ENCODE measurements at regions not wholly inside any gene's neighbourhood (a gene's known extent, or its start where the extent isn't known, plus 50 kb on each side); places are given as distances from the start of the nearest gene placed in this dataset.
A peak's percentile ranks its signal among the peaks of the same experiment; 100 is the strongest.
"Not testable (repeated sequence)": the region's sequence is repeated elsewhere in the genome, so short reads cannot be mapped to it uniquely, and the experiment has no call there.

DNA sequence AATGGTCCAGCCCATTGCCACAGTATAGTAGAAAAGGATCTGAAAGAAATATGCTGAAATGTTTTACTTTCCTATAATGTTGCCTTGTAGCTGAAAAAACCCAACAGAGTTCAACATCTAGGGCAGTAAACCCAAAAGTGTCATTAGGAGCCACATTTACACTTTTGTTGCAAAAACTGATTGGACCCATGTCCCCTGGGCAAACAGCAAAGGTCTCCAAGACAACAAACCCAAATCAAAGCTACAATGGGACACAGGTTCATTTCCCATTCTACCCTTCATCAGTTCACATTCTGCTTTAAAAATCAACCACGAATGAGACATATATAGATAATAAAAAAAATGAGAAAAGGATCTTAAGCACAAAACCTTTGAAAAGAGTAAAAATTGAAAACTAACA lies 744.8 kb downstream of the PCDH17 start:
- H3K9me3 ChIP-seq (ENCODE audit: insufficient read depth, low read depth) = no peaks in the 10 kb centered on the region
- H3K79me2 ChIP-seq (ENCODE audit: low read depth) = no peaks in the 10 kb centered on the region
- no peak overlapping the region for H3K4me3 ChIP-seq
- no peaks in the 10 kb centered on the region for H4K20me1 ChIP-seq (ENCODE audit: insufficient read depth)
- no peaks in the 10 kb centered on the region for H3K27me3 ChIP-seq (ENCODE audit: insufficient read depth, low read depth)
- H3K27ac ChIP-seq = no peak overlapping the region
- H3K9me2 ChIP-seq (ENCODE audit: insufficient read depth) = no peaks in the 10 kb centered on the region
- no peaks in the 10 kb centered on the region for H3F3A ChIP-seq (ENCODE audit: insufficient read depth, low read depth)
- H3K36me3 ChIP-seq (ENCODE audit: low read depth) = no peaks in the 10 kb centered on the region
- ChIA-PET CTCF (no interaction called here), POLR2A (ENCODE audit: unreplicated experiment) (no interaction called here)
- TF ChIP-seq CTCF (conservative IDR thresholded peaks at IDR 0.05) (no peak), EZH2 (IDR thresholded peaks at IDR 0.05; ENCODE audit: low read depth) (no peak)
- no peaks in the 10 kb centered on the region for H3K4me1 ChIP-seq (replicated peaks; ENCODE audit: insufficient read depth)
- no TSS peak for BruUV-seq (replicated peaks)
- intact Hi-C loops (cut with micrococcal nuclease; ENCODE audit: unreplicated experiment) = no loop called here
- H3K4me2 ChIP-seq = no peak overlapping the region
- no peak for DNase-seq
- no peak overlapping the region for H2AFZ ChIP-seq

DNA sequence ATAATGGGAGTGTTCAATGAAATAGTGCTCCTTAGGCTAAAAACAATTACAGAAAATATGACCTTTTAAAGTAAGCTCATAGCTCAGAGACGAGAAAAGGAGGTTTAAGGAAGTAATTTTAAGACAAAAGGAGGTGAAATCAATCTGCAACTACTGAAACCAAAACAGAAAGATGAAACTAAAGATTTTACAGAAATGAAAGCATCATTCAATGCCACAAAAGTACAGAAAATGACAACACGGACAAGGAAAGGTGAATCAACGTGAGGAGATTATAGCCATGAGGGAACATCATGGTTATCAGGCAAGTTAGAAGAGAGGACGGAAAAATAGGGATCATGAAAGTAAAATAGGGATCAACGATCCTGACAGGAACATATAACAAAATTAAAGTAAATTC lies 745.2 kb downstream of the PCDH17 start:
- Histone ChIP-seq H2AFZ (no peak overlapping the region), H3F3A (ENCODE audit: insufficient read depth, low read depth) (no peaks in the 10 kb centered on the region), H3K4me3 (no peak overlapping the region), H3K36me3 (ENCODE audit: low read depth) (no peaks in the 10 kb centered on the region), H3K9me3 (ENCODE audit: insufficient read depth, low read depth) (no peaks in the 10 kb centered on the region), H3K79me2 (ENCODE audit: low read depth) (no peaks in the 10 kb centered on the region), H3K27me3 (ENCODE audit: insufficient read depth, low read depth) (no peaks in the 10 kb centered on the region), H3K27ac (no peak overlapping the region), H3K9me2 (ENCODE audit: insufficient read depth) (no peaks in the 10 kb centered on the region), H3K4me1 (replicated peaks; ENCODE audit: insufficient read depth) (no peaks in the 10 kb centered on the region), H4K20me1 (ENCODE audit: insufficient read depth) (no peaks in the 10 kb centered on the region), H3K4me2 (no peak overlapping the region)
- CTCF ChIA-PET = no interaction called here
- TF ChIP-seq CTCF (conservative IDR thresholded peaks at IDR 0.05) (no peak), EZH2 (IDR thresholded peaks at IDR 0.05; ENCODE audit: low read depth) (no peak)
- POLR2A ChIA-PET (ENCODE audit: unreplicated experiment) = no interaction called here
- intact Hi-C loops (cut with micrococcal nuclease; ENCODE audit: unreplicated experiment) = no loop called here
- no TSS peak for BruUV-seq (replicated peaks)
- no peak for DNase-seq

- no peak for DNase-seq
- intact Hi-C loops (cut with micrococcal nuclease; ENCODE audit: unreplicated experiment) = no loop called here
- Histone ChIP-seq H3K4me2 (no peak overlapping the region), H3K27ac (no peak overlapping the region), H3K36me3 (ENCODE audit: low read depth) (no peaks in the 10 kb centered on the region), H3F3A (ENCODE audit: insufficient read depth, low read depth) (no peaks in the 10 kb centered on the region), H3K27me3 (ENCODE audit: insufficient read depth, low read depth) (no peaks in the 10 kb centered on the region), H3K9me3 (ENCODE audit: insufficient read depth, low read depth) (no peaks in the 10 kb centered on the region), H3K79me2 (ENCODE audit: low read depth) (no peaks in the 10 kb centered on the region), H3K4me1 (replicated peaks; ENCODE audit: insufficient read depth) (no peaks in the 10 kb centered on the region), H3K4me3 (no peak overlapping the region), H3K9me2 (ENCODE audit: insufficient read depth) (no peaks in the 10 kb centered on the region), H2AFZ (no peak overlapping the region), H4K20me1 (ENCODE audit: insufficient read depth) (no peaks in the 10 kb centered on the region)
- ChIA-PET CTCF (no interaction called here), POLR2A (ENCODE audit: unreplicated experiment) (no interaction called here)
- no TSS peak for BruUV-seq (replicated peaks)
- TF ChIP-seq CTCF (conservative IDR thresholded peaks at IDR 0.05) (no peak), EZH2 (IDR thresholded peaks at IDR 0.05; ENCODE audit: low read depth) (no peak)
Measured at GRCh38 chr13:58379221-58379620, 747.7 kb downstream of the PCDH17 start.

- BruUV-seq (replicated peaks) = not testable (repeated sequence)
Measured at GRCh38 chr13:58385336-58385735, 753.8 kb downstream of the PCDH17 start.

More at GRCh38 chr13:58385336-58385735, 753.8 kb downstream of the PCDH17 start:
- H3K4me3 ChIP-seq; H3K4me2 ChIP-seq; intact Hi-C loops (cut with micrococcal nuclease; ENCODE audit: unreplicated experiment); H3K9me3 ChIP-seq (ENCODE audit: insufficient read depth, low read depth); H3K36me3 ChIP-seq (ENCODE audit: low read depth); H4K20me1 ChIP-seq (ENCODE audit: insufficient read depth); CTCF ChIA-PET; H3K27me3 ChIP-seq (ENCODE audit: insufficient read depth, low read depth); DNase-seq; H3K79me2 ChIP-seq (ENCODE audit: low read depth); H3K4me1 ChIP-seq (replicated peaks; ENCODE audit: insufficient read depth); POLR2A ChIA-PET (ENCODE audit: unreplicated experiment); H3K9me2 ChIP-seq (ENCODE audit: insufficient read depth); H3K27ac ChIP-seq; H3F3A ChIP-seq (ENCODE audit: insufficient read depth, low read depth): not testable (repeated sequence)
- 0 out of 2 replicates have a peak overlapping the region, but pooled peaks have one; percentile 8 for H2AFZ ChIP-seq
